Tongue (tissue), 1 donor: ENCODE measurements at regions not wholly inside any gene's neighbourhood (a gene's known extent, or its start where the extent isn't known, plus 50 kb on each side); places are given as distances from the start of the nearest gene placed in this dataset.

ENCODE experiments used
- DNase-seq: peaks from one replicate; pipeline ENCODE4 v3.0.0-alpha.2; 2015

GRCh38 chr3:6521369-6522113 lies 339.4 kb upstream of the GRM7 start:
- DNase-seq: no peak

GRCh38 chr3:6522191-6522590 lies 338.7 kb upstream of the GRM7 start:
- DNase-seq: no peak

- DNase-seq: no peak
These were observed 337.9 kb upstream of the GRM7 start for GRCh38 chr3:6523043-6523442.

- no peak for DNase-seq
These were observed 336.4 kb upstream of the GRM7 start for GRCh38 chr3:6524479-6524878.

GRCh38 chr3:6526321-6526720 lies 334.6 kb upstream of the GRM7 start:
- no peak for DNase-seq

- no peak for DNase-seq
These were observed 334.1 kb upstream of the GRM7 start for GRCh38 chr3:6526861-6527260.

GRCh38 chr3:6528951-6529350 lies 332.0 kb upstream of the GRM7 start:
- DNase-seq: no peak

- no peak for DNase-seq
These were observed 329.8 kb upstream of the GRM7 start for GRCh38 chr3:6531153-6531552.

- DNase-seq: no peak
These were observed 328.8 kb upstream of the GRM7 start for GRCh38 chr3:6532101-6532500.

- DNase-seq: no peak
These were observed 319.9 kb upstream of the GRM7 start for GRCh38 chr3:6540981-6541380.

- DNase-seq: no peak
These were observed 318.1 kb upstream of the GRM7 start for GRCh38 chr3:6542795-6543194.

- DNase-seq: no peak
These were observed 311.6 kb upstream of the GRM7 start for GRCh38 chr3:6549296-6549695.

- DNase-seq: no peak
These were observed 309.8 kb upstream of the GRM7 start for GRCh38 chr3:6551165-6551564.

- DNase-seq: no peak
These were observed 300.7 kb upstream of the GRM7 start for GRCh38 chr3:6560259-6560658.

GRCh38 chr3:6567241-6567640 lies 293.7 kb upstream of the GRM7 start:
- DNase-seq: peak; percentile 5

- no peak for DNase-seq
These were observed 291.9 kb upstream of the GRM7 start for GRCh38 chr3:6568999-6569493.

GRCh38 chr3:6571448-6571847 lies 289.5 kb upstream of the GRM7 start:
- DNase-seq: no peak

GRCh38 chr3:6577584-6577983 lies 283.3 kb upstream of the GRM7 start:
- DNase-seq: no peak

GRCh38 chr3:6578526-6578925 lies 282.4 kb upstream of the GRM7 start:
- no peak for DNase-seq

- DNase-seq: no peak
These were observed 280.1 kb upstream of the GRM7 start for GRCh38 chr3:6580808-6581207.

GRCh38 chr3:6585360-6585759 lies 275.6 kb upstream of the GRM7 start:
- no peak for DNase-seq

- no peak for DNase-seq
These were observed 260.7 kb upstream of the GRM7 start for GRCh38 chr3:6600237-6600636.

GRCh38 chr3:6601374-6601773 lies 259.5 kb upstream of the GRM7 start:
- no peak for DNase-seq

GRCh38 chr3:6602329-6602728 lies 258.6 kb upstream of the GRM7 start:
- no peak for DNase-seq

- no peak for DNase-seq
These were observed 255.7 kb upstream of the GRM7 start for GRCh38 chr3:6605227-6605626.
